Retinal pigment epithelial cell (primary cell): ENCODE measurements at regions not wholly inside any gene's neighbourhood (a gene's known extent, or its start where the extent isn't known, plus 50 kb on each side); places are given as distances from the start of the nearest gene placed in this dataset.
"Not testable (repeated sequence)": the region's sequence is repeated elsewhere in the genome, so short reads cannot be mapped to it uniquely, and the experiment has no call there.

Experiments used
- DNase-seq: peaks from one replicate; pipeline ENCODE4 v3.0.0-alpha.2; 2010; ENCODE audit warnings: low read depth
- H3K4me3 ChIP-seq: 2 replicates; pipeline ENCODE4 v1.5.1; 2011; ENCODE audit warnings: mild to moderate bottlenecking, low read length, control low read depth, moderate library complexity
- TF ChIP-seq, protein P1 (sequence below): conservative IDR thresholded peaks from 2 replicates; pipeline ENCODE4 v1.5.1; 2011; ENCODE audit warnings: low read depth, low read length, control low read depth, inconsistent platforms

DNA sequence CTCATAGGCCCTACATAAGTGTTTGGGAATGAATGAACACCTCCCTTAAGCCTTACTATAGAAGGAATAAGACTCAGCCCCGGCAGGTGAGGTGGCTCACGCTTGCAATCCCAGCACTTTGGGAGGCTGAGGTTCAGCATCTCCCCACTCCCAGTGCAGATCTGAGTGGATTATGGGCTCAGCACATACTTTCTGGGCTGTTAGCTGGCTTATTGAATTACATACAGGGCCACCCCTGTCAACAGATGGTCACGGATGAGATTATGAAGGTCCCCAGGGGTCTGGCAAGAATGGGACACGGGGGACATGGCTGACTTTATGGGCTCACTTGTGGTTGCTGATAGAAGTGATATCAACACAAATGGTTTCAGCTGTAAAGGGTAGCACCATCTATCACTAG is 322.3 kb downstream of the TSN start:
- no peak for DNase-seq
- H3K4me3 ChIP-seq, result no peak overlapping the region

DNA sequence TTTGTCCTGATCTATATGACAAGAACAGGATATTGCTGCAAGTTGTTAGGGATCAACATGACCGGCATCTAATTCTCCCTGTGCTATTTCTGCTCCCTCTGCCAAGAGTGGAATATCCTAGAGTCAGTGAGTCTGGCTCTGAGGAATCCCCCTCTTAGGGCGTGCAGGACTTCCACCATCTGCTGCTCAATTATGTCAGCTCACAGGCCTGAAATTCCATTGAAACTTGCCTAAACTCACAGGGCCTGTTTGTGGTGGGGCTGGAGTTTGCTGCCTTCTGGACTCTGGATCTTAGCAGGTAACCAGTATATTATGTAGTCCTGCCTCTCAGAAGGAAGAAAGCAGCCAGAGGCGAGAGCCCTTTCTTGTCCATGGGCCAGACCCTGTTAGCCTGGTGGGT is 323.0 kb downstream of the TSN start:
- no peak for DNase-seq
- TF ChIP-seq, protein P1, sequence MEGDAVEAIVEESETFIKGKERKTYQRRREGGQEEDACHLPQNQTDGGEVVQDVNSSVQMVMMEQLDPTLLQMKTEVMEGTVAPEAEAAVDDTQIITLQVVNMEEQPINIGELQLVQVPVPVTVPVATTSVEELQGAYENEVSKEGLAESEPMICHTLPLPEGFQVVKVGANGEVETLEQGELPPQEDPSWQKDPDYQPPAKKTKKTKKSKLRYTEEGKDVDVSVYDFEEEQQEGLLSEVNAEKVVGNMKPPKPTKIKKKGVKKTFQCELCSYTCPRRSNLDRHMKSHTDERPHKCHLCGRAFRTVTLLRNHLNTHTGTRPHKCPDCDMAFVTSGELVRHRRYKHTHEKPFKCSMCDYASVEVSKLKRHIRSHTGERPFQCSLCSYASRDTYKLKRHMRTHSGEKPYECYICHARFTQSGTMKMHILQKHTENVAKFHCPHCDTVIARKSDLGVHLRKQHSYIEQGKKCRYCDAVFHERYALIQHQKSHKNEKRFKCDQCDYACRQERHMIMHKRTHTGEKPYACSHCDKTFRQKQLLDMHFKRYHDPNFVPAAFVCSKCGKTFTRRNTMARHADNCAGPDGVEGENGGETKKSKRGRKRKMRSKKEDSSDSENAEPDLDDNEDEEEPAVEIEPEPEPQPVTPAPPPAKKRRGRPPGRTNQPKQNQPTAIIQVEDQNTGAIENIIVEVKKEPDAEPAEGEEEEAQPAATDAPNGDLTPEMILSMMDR, result no peak

More for the DNA sequence above, 322.3 kb downstream of the TSN start:
- TF ChIP-seq, protein P1, result no peak

GRCh38 chr2:122079844-122080243 is 324.4 kb downstream of the TSN start:
- H3K4me3 ChIP-seq, result no peak overlapping the region
- TF ChIP-seq, protein P1, result no peak
- no peak for DNase-seq

More for the DNA sequence above, 323.0 kb downstream of the TSN start:
- H3K4me3 ChIP-seq, result no peak overlapping the region

- TF ChIP-seq, protein P1, result no peak
- H3K4me3 ChIP-seq, result no peak overlapping the region
- DNase-seq, result no peak
Observed at GRCh38 chr2:122080316-122080715, 324.9 kb downstream of the TSN start.

- H3K4me3 ChIP-seq, result no peak overlapping the region
- TF ChIP-seq, protein P1, result no peak
- no peak for DNase-seq
Observed at GRCh38 chr2:122080871-122081270, 325.4 kb downstream of the TSN start.

- DNase-seq, result no peak
- TF ChIP-seq, protein P1, result no peak
- no peak overlapping the region for H3K4me3 ChIP-seq
Observed at GRCh38 chr2:122081751-122082150, 326.3 kb downstream of the TSN start.

GRCh38 chr2:122083256-122084048 is 328.0 kb downstream of the TSN start:
- DNase-seq, result no peak
- TF ChIP-seq, protein P1, result no peak
- H3K4me3 ChIP-seq, result no peak overlapping the region

GRCh38 chr2:122085672-122086071 is 330.2 kb downstream of the TSN start:
- not testable (repeated sequence) for H3K4me3 ChIP-seq, DNase-seq
